ENCODE measurements at regions not wholly inside any gene's neighbourhood (a gene's known extent, or its start where the extent isn't known, plus 50 kb on each side); places are given as distances from the start of the nearest gene placed in this dataset.
"Not testable (repeated sequence)": the region's sequence is repeated elsewhere in the genome, so short reads cannot be mapped to it uniquely, and the experiment has no call there.

DNA sequence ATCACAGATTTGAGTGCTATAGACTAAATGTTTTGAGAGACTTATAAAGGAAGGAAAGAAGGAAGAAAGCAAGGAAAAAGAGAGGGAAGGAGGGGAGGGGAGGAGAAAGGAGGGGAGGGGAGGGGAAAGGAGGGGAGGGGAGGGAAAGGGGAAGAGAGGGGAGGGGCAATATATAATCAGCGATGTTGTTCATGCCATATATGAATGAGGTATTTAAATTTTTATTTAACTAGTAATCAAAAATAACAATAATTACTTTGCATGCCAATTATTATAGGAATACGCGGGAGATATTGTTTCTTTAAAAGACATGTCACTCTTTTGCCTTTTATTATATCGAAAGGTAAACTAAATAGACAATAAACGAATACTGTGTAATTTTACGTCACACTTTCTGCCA lies 1029.7 kb downstream of the FAT4 start:
- DNase-seq (ENCODE audit: low read depth): no peak

DNA sequence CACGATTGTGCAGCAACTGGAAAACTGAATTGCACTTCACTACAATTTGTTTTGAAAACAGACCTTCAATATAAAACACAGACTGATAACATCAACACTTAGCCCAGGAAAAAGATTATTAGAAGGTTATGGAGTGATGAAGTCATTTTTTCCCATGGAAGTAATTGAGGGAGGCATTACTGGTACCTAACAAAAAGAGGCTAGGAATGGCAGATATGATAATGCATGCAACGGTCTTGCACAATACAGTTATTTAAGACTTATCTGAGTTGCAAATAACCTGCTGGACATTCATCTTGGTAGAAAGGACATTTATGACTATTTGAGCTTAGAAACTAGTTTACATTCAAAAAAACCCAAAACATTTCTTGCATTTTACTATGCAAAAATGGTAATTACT lies 1031.9 kb downstream of the FAT4 start:
- DNase-seq (ENCODE audit: low read depth): no peak

- no peak for DNase-seq (ENCODE audit: low read depth)
These were observed 1040.0 kb downstream of the FAT4 start for GRCh38 chr4:126354784-126355183.

- no peak for DNase-seq (ENCODE audit: low read depth)
These were observed 1043.3 kb downstream of the FAT4 start for GRCh38 chr4:126358041-126358440.

DNA sequence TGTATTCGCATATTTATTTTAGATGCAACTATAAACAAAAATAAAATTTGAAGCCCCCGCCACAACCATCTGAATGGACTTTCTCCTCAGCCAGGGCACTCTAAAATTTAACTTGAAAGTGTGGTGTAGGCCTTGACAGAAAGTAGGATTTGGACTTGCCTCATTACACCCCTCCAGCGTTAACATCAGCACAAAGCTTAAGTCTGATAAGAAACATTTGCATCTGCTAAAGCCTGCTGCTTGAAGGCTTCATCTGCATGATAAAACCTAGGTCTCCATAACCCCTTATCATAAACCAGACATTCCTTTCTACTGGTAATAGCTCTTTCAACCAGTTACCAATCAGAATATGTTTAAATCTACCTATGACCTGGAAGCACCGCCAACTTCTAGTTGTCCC lies 1046.5 kb downstream of the FAT4 start:
- no peak for DNase-seq (ENCODE audit: low read depth)

- no peak for DNase-seq (ENCODE audit: low read depth)
These were observed 1049.7 kb downstream of the FAT4 start for GRCh38 chr4:126364311-126364911.

DNA sequence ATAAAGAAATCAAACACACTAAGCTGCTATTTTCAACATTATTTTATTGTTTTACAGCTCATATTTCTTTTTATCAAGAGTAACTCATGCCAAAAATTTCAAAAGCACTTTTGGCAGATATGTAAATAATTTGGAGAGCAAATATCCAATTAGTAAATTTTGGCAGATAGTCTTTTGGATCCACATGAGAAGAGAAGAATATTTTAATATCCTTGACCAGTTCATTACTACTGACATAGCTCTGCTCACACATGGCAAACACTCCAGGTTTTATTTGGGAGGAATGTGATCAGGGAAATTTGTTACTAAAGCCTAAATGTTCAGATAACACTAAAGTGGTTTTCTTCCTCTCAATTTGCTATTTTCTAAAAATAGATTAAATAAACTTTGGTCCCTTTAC lies 1054.3 kb downstream of the FAT4 start:
- no peak for DNase-seq (ENCODE audit: low read depth)

DNA sequence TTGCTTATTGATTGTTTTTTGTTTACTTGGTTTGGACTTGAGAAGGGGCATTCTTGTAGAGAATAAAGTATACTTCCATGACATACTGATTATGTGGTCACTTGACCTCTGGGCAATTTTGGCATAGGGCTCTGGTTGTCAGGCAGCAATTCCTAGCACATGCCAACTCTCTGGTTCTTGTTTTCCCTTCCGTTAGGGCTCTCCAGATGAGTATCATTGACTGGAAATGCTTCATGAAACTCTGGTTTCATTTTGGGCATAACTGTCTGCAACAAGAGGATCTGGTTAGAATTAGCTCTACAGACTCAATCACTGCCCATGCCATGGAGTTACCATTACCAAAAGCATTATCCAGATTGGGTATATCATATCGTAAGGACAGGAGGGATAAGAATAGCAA lies 1057.9 kb downstream of the FAT4 start:
- no peak for DNase-seq (ENCODE audit: low read depth)

GRCh38 chr4:126375462-126376054 lies 1060.8 kb downstream of the FAT4 start:
- DNase-seq (ENCODE audit: low read depth): no peak

- no peak for DNase-seq (ENCODE audit: low read depth)
These were observed 1071.2 kb downstream of the FAT4 start for GRCh38 chr4:126385954-126386353.

GRCh38 chr4:126386512-126386911 lies 1071.8 kb downstream of the FAT4 start:
- no peak for DNase-seq (ENCODE audit: low read depth)

- no peak for DNase-seq (ENCODE audit: low read depth)
These were observed 1080.9 kb downstream of the FAT4 start for GRCh38 chr4:126395664-126396063.

GRCh38 chr4:126396121-126396520 lies 1081.4 kb downstream of the FAT4 start:
- DNase-seq (ENCODE audit: low read depth): no peak

- no peak for DNase-seq (ENCODE audit: low read depth)
These were observed 1081.9 kb downstream of the FAT4 start for GRCh38 chr4:126396703-126397102.

GRCh38 chr4:126404549-126404948 lies 1089.8 kb downstream of the FAT4 start:
- DNase-seq (ENCODE audit: low read depth): no peak

DNA sequence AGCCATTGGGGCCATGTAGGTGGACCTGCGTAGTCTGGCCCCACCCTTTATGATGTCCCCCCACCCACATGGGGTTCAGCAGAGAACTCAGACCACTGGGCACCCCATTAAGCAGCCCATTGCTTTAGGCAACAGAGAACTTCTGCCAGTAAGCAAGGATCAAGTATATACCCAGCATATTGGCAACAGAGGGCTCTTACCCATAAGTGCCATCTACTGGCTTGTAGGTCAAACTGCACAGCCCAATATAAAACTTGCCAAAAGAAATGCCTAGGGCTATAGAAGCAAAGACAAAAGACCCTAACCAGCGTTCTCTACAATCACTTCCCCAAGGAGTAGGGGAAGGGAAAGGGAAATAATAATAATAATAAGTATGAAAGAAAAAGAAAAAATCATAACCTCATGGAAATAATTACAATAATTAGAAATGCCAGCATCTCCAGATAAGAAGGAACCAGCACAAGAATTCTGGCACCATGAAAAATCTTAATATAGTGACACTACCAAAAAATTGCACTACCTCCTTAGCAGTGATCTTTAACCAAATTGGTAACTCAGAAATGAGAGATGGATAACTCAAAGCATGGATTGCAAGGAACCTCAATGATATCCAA lies 1090.7 kb downstream of the FAT4 start:
- no peak for DNase-seq (ENCODE audit: low read depth)

DNA sequence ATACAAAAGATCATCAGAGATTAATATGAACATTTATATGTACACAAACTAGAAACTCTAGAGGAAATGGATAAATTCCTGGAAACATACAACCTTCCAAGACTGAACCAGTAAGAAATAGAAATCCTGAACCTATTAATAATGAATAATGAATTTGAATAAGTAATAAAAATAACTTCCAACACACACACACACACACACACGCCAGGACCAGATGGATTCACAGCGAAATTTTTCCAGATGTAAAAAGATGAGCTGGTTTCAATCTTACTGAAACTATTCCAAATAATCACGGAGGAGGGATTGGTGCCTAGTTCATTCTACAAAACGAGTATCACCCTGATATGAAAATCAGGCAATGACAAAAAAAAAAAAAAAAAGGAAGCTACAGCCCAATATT lies 1095.0 kb downstream of the FAT4 start:
- no peak for DNase-seq (ENCODE audit: low read depth)

DNA sequence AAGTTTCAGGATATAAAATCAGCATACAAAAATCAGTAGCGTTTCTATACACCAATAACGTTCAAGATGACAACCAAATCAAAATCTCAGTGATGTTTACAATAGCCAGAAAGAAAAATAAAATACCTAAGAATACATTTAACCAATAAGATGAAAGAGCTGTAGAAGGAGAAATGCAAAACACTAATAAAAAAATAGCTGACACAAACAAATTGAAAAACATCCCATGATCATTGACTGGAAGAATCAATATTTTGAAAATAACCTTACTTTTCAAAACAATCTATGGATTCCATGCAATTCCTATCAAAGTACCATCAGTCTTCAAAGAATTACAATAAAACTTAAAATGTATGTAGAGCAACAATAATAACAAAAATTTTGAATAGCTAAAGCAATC lies 1096.3 kb downstream of the FAT4 start:
- no peak for DNase-seq (ENCODE audit: low read depth)

GRCh38 chr4:126412310-126412709 lies 1097.6 kb downstream of the FAT4 start:
- DNase-seq (ENCODE audit: low read depth): not testable (repeated sequence)

DNA sequence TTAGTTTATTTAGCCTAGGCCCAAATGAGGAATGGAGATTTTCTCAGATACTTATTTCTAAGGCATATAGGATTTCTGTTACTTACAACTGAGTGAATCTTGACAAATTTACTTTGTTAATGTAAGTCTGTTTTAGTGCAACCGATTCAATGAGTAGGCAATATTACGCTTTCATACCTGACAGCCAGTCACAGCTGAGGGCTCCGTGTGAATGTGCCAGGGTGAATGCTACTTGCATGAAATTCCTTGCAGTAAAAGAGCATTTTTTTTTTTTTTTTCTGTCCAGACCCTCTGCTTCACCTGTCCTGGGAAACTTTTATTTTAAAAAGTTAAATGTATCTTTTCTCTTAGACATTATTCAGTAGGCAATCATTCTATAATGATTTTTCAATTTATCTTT lies 1100.0 kb downstream of the FAT4 start:
- DNase-seq (ENCODE audit: low read depth): no peak

GRCh38 chr4:126419266-126419665 lies 1104.5 kb downstream of the FAT4 start:
- DNase-seq (ENCODE audit: low read depth): no peak

GRCh38 chr4:126427853-126428252 lies 1113.1 kb downstream of the FAT4 start:
- no peak for DNase-seq (ENCODE audit: low read depth)

- no peak for DNase-seq (ENCODE audit: low read depth)
These were observed 1116.3 kb downstream of the FAT4 start for GRCh38 chr4:126431049-126431448.

DNA sequence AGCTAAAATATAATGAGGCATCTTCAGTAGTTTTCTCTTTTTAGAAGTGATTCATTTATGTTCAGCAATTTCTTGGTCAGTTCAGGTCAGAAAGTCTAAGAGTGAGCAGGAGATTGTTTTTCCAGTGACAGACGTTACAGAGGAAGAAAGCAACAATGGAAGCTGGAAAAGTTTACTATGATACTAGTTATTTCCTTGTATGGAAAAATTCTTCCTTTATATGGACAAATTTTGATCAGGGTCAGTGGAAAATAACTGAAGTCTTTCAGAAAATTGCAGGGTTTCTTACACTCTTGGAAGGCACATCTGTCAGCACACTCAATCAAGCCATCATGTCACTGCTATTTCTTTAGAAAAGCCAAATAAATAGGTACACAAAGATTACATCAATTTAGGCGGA lies 1120.7 kb downstream of the FAT4 start:
- no peak for DNase-seq (ENCODE audit: low read depth)

All from activated T-cell treated with anti-CD3 and anti-CD28 coated beads for 48 hours (primary cell).